ENCODE measurements at regions not wholly inside any gene's neighbourhood (a gene's known extent, or its start where the extent isn't known, plus 50 kb on each side); places are given as distances from the start of the nearest gene placed in this dataset.

- no peak overlapping the region for H2AFZ ChIP-seq (ENCODE audit: low read length)
- ChIA-PET CTCF (no interaction called here), POLR2A (ENCODE audit: unreplicated experiment) (no interaction called here)
- DNase-seq, result no peak
- no peaks in the 10 kb centered on the region for H3K36me3 ChIP-seq (ENCODE audit: low read depth, low read length)
- H3K9ac ChIP-seq (ENCODE audit: low read length), result no peak overlapping the region
- H3K4me3 ChIP-seq (ENCODE audit: low read length), result no peak overlapping the region
- no peak overlapping the region for H3K27ac ChIP-seq (ENCODE audit: low read length)
- TF ChIP-seq CTCF (conservative IDR thresholded peaks at IDR 0.05; ENCODE audit: low read depth, low read length) (no peak), EZH2 (IDR thresholded peaks at IDR 0.05; ENCODE audit: low read length, unreplicated experiment) (no peak), EZH2phosphoT487 (IDR thresholded peaks at IDR 0.05; ENCODE audit: borderline replicate concordance, low read length) (no peak)
- intact Hi-C loops (cut with micrococcal nuclease), result loop anchor here (5.0 kb wide), 2 partner anchors 47 to 113 kb away; no protein-coding TSS in a partner anchor
- ATAC-seq, result no peak
- no peaks in the 10 kb centered on the region for H4K20me1 ChIP-seq (ENCODE audit: low read length)
- peaks cover 7% of the 10 kb centered on the region for H3K9me3 ChIP-seq (ENCODE audit: low read length)
- H3K4me2 ChIP-seq (ENCODE audit: low read length), result no peak overlapping the region
- peaks cover 52% of the 10 kb centered on the region for H3K4me1 ChIP-seq (ENCODE audit: insufficient read depth, low read length)
- no peaks in the 10 kb centered on the region for H3F3A ChIP-seq (ENCODE audit: low read length, unreplicated experiment)
- no peaks in the 10 kb centered on the region for H3K27me3 ChIP-seq (ENCODE audit: low read length)
- no peaks in the 10 kb centered on the region for H3K9me2 ChIP-seq (replicated peaks; ENCODE audit: low read length)
- H3K79me2 ChIP-seq (ENCODE audit: low read length), result no peaks in the 10 kb centered on the region
- BruUV-seq (replicated peaks), result no TSS peak
Measured at GRCh38 chr20:58130156-58130555, 98.3 kb downstream of the ANKRD60 start.

- Histone ChIP-seq H4K20me1 (ENCODE audit: low read length) (no peaks in the 10 kb centered on the region), H3K4me1 (ENCODE audit: insufficient read depth, low read length) (peaks cover 52% of the 10 kb centered on the region), H3K4me2 (ENCODE audit: low read length) (no peak overlapping the region), H3K9me3 (ENCODE audit: low read length) (peaks cover 9% of the 10 kb centered on the region), H3K4me3 (ENCODE audit: low read length) (no peak overlapping the region), H3K9me2 (replicated peaks; ENCODE audit: low read length) (no peaks in the 10 kb centered on the region), H3K36me3 (ENCODE audit: low read depth, low read length) (no peaks in the 10 kb centered on the region), H3K27ac (ENCODE audit: low read length) (no peak overlapping the region), H3F3A (ENCODE audit: low read length, unreplicated experiment) (no peaks in the 10 kb centered on the region), H3K79me2 (ENCODE audit: low read length) (no peaks in the 10 kb centered on the region), H3K27me3 (ENCODE audit: low read length) (no peaks in the 10 kb centered on the region), H3K9ac (ENCODE audit: low read length) (no peak overlapping the region), H2AFZ (ENCODE audit: low read length) (no peak overlapping the region)
- intact Hi-C loops (cut with micrococcal nuclease), result loop anchor here (5.0 kb wide), 3 partner anchors 48 to 432 kb away; no protein-coding TSS in a partner anchor
- POLR2A ChIA-PET (ENCODE audit: unreplicated experiment), result no interaction called here
- no peak for TF ChIP-seq EZH2phosphoT487 (IDR thresholded peaks at IDR 0.05; ENCODE audit: borderline replicate concordance, low read length)
- TF ChIP-seq EZH2 (IDR thresholded peaks at IDR 0.05; ENCODE audit: low read length, unreplicated experiment), result no peak
- no peak for TF ChIP-seq CTCF (conservative IDR thresholded peaks at IDR 0.05; ENCODE audit: low read depth, low read length)
- DNase-seq (no peak), ATAC-seq (no peak)
- BruUV-seq (replicated peaks), result no TSS peak
- CTCF ChIA-PET, result no interaction called here
Measured at GRCh38 chr20:58129721-58130151, 98.7 kb downstream of the ANKRD60 start.

GRCh38 chr20:58128635-58129625 is 99.5 kb downstream of the ANKRD60 start:
- Histone ChIP-seq H3K27ac (ENCODE audit: low read length) (no peak overlapping the region), H3K4me1 (ENCODE audit: insufficient read depth, low read length) (peaks cover 52% of the 10 kb centered on the region), H3K27me3 (ENCODE audit: low read length) (no peaks in the 10 kb centered on the region), H3K79me2 (ENCODE audit: low read length) (no peaks in the 10 kb centered on the region), H3K36me3 (ENCODE audit: low read depth, low read length) (no peaks in the 10 kb centered on the region), H3K4me3 (ENCODE audit: low read length) (no peak overlapping the region), H4K20me1 (ENCODE audit: low read length) (no peaks in the 10 kb centered on the region), H3K4me2 (ENCODE audit: low read length) (peak overlapping the region; percentile 57), H3K9me3 (ENCODE audit: low read length) (peaks cover 9% of the 10 kb centered on the region), H2AFZ (ENCODE audit: low read length) (no peak overlapping the region), H3F3A (ENCODE audit: low read length, unreplicated experiment) (no peaks in the 10 kb centered on the region), H3K9ac (ENCODE audit: low read length) (no peak overlapping the region), H3K9me2 (replicated peaks; ENCODE audit: low read length) (no peaks in the 10 kb centered on the region)
- POLR2A ChIA-PET (ENCODE audit: unreplicated experiment), result interaction anchor here (1.0 kb wide), 1 partner anchor 17 kb away, joined by 5 read pairs; no protein-coding TSS in a partner anchor
- CTCF ChIA-PET, result no interaction called here
- intact Hi-C loops (cut with micrococcal nuclease), result loop anchor here (5.0 kb wide), 1 partner anchor 432 kb away; no protein-coding TSS in a partner anchor
- no peak for TF ChIP-seq EZH2 (IDR thresholded peaks at IDR 0.05; ENCODE audit: low read length, unreplicated experiment)
- no peak for TF ChIP-seq EZH2phosphoT487 (IDR thresholded peaks at IDR 0.05; ENCODE audit: borderline replicate concordance, low read length)
- TF ChIP-seq CTCF (conservative IDR thresholded peaks at IDR 0.05; ENCODE audit: low read depth, low read length), result no peak
- DNase-seq, result no peak
- no peak for ATAC-seq
- no TSS peak for BruUV-seq (replicated peaks)
